Neuronal stem cell (in vitro differentiated cells): ENCODE measurements at regions not wholly inside any gene's neighbourhood (a gene's known extent, or its start where the extent isn't known, plus 50 kb on each side); places are given as distances from the start of the nearest gene placed in this dataset.

ENCODE experiments used
- DNase-seq: peaks from one replicate; pipeline ENCODE4 v3.0.0-alpha.2; 2013; ENCODE audit warnings: low spot score
- H2AFZ ChIP-seq: one replicate; pipeline ENCODE4 v1.6.1; 2013; ENCODE audit warnings: mild to moderate bottlenecking, low read length, inconsistent platforms
- H2AK5ac ChIP-seq: 2 replicates; pipeline ENCODE4 v1.6.1; 2013; ENCODE audit warnings: low read depth, mild to moderate bottlenecking, inconsistent platforms, low read length, moderate library complexity, mixed read lengths
- H2BK120ac ChIP-seq: 2 replicates; pipeline ENCODE4 v1.6.1; 2013; ENCODE audit warnings: low read depth, mild to moderate bottlenecking, inconsistent platforms, low read length, moderate library complexity, mixed read lengths
- H2BK12ac ChIP-seq: one replicate; pipeline ENCODE4 v1.6.1; 2013; ENCODE audit warnings: low read length, inconsistent platforms
- H2BK15ac ChIP-seq: 2 replicates; pipeline ENCODE4 v1.6.1; 2013; ENCODE audit warnings: mild to moderate bottlenecking, low read length, inconsistent platforms, mixed read lengths
- H2BK5ac ChIP-seq: one replicate; pipeline ENCODE4 v1.6.1; 2013; ENCODE audit warnings: inconsistent platforms, mild to moderate bottlenecking, low read length, moderate library complexity
- H3K14ac ChIP-seq: one replicate; pipeline ENCODE4 v1.6.1; 2013; ENCODE audit warnings: low read length, inconsistent platforms
- H3K18ac ChIP-seq: 2 replicates; pipeline ENCODE4 v1.6.1; 2013; ENCODE audit warnings: low read length, inconsistent platforms
- H3K23ac ChIP-seq: 2 replicates; pipeline ENCODE4 v1.6.1; 2013; ENCODE audit warnings: low read depth, mild to moderate bottlenecking, mixed read lengths, low read length, inconsistent platforms; ENCODE audit not compliant: poor library complexity
- H3K27ac ChIP-seq: replicated peaks from 3 replicates; pipeline ENCODE4 v1.5.1; 2013; ENCODE audit warnings: low read length, inconsistent platforms
- H3K27me3 ChIP-seq, 3 experiments: 2 replicates each; pipeline ENCODE4 v1.6.1; 2013; ENCODE audit warnings: low read length in 3 of 3, mild to moderate bottlenecking in 2 of 3, inconsistent platforms in 1 of 3, low read depth in 1 of 3, mixed read lengths in 1 of 3, moderate library complexity in 1 of 3; ENCODE audit not compliant: control insufficient read depth in 3 of 3, insufficient read depth in 3 of 3
- H3K36me3 ChIP-seq, 2 donors: replicated peaks in 1 of 2; 2 replicates each; pipeline ENCODE4 v1.6.1; 2013; ENCODE audit warnings: low read length in 2 of 2; ENCODE audit not compliant: control insufficient read depth in 2 of 2, insufficient read depth in 2 of 2
- H3K4ac ChIP-seq: 2 replicates; pipeline ENCODE4 v1.6.1; 2013; ENCODE audit warnings: inconsistent platforms, mild to moderate bottlenecking, low read length, moderate library complexity
- H3K4me1 ChIP-seq, 2 donors: 1 replicate in 1 of 2; 2 replicates in 1 of 2; pipeline ENCODE4 v1.6.1; 2013; ENCODE audit warnings: low read length in 2 of 2, low read depth in 1 of 2; ENCODE audit not compliant: control insufficient read depth in 2 of 2, insufficient read depth in 1 of 2
- H3K4me2 ChIP-seq: one replicate; pipeline ENCODE4 v1.6.1; 2013; ENCODE audit warnings: mild to moderate bottlenecking, low read length, inconsistent platforms; ENCODE audit not compliant: insufficient read depth, poor library complexity, severe bottlenecking
- H3K4me3 ChIP-seq, 2 donors: 2 replicates each; pipeline ENCODE4 v1.5.1; 2013; ENCODE audit warnings: low read length in 2 of 2, mild to moderate bottlenecking in 2 of 2, inconsistent platforms in 1 of 2, moderate library complexity in 1 of 2
- H3K79me1 ChIP-seq: one replicate; pipeline ENCODE4 v1.6.1; 2013; ENCODE audit warnings: low read depth, mild to moderate bottlenecking, inconsistent platforms, low read length, moderate library complexity
- H3K9ac ChIP-seq: one replicate; pipeline ENCODE4 v1.6.1; 2013; ENCODE audit warnings: mild to moderate bottlenecking, low read depth, low read length, inconsistent platforms; ENCODE audit not compliant: poor library complexity
- H3K9me3 ChIP-seq, 2 donors: replicated peaks in 1 of 2; 2 replicates each; pipeline versions ENCODE3 to v1.6.1; 2013; ENCODE audit warnings: low read length in 2 of 2, mild to moderate bottlenecking in 2 of 2, inconsistent platforms in 1 of 2, low read depth in 1 of 2, mixed read lengths in 1 of 2, moderate library complexity in 1 of 2; ENCODE audit not compliant: control insufficient read depth in 2 of 2, insufficient read depth in 1 of 2
- H4K8ac ChIP-seq: one replicate; pipeline ENCODE4 v1.6.1; 2013; ENCODE audit warnings: low read depth, mild to moderate bottlenecking, inconsistent platforms, low read length, moderate library complexity
- H4K91ac ChIP-seq: one replicate; pipeline ENCODE4 v1.6.1; 2013; ENCODE audit warnings: low read length, low read depth, mild to moderate bottlenecking, inconsistent platforms; ENCODE audit not compliant: poor library complexity
- WGBS, 2 donors: extraction: QIAGEN DNeasy Blood & Tissue Kit; methylation state at CpG; one replicate each; pipeline ENCODE4 v1.1.7; 2013; ENCODE audit warnings: missing lambda C conversion rate in 2 of 2, mixed read lengths in 1 of 2; ENCODE audit not compliant: insufficient read length in 2 of 2, insufficient replicate concordance in 1 of 2; ENCODE audit errors: extremely low coverage in 2 of 2; 5-methylcytosine and 5-hydroxymethylcytosine counted together

- H2AFZ ChIP-seq: peak overlapping the region; percentile 9
- H3K4ac ChIP-seq: no peak overlapping the region
- H2BK12ac ChIP-seq: no peak overlapping the region
- WGBS, 2 donors: no CpG with 5 or more reads among the region's 5 CpGs
- no peaks in the 10 kb centered on the region for H3K79me1 ChIP-seq
- H4K8ac ChIP-seq: no peak overlapping the region
- no peak overlapping the region for H4K91ac ChIP-seq
- DNase-seq: no peak
- H3K27me3 ChIP-seq: no peaks in the 10 kb centered on the region
- no peak overlapping the region for H2BK15ac ChIP-seq
- H3K4me1 ChIP-seq: no peaks in the 10 kb centered on the region
- H3K4me2 ChIP-seq: no peak overlapping the region
- no peak overlapping the region for H2BK5ac ChIP-seq
- no peak overlapping the region for H3K4me3 ChIP-seq
- H3K23ac ChIP-seq: no peak overlapping the region
- no peak overlapping the region for H2BK120ac ChIP-seq
- no peak overlapping the region for H3K27ac ChIP-seq
- H3K9me3 ChIP-seq: peaks cover 0 to 5% of the 10 kb centered on the region in 2 donors
- H3K36me3 ChIP-seq: no peaks in the 10 kb centered on the region
- no peak overlapping the region for H3K18ac ChIP-seq
- no peak overlapping the region for H3K9ac ChIP-seq
- H3K14ac ChIP-seq: no peak overlapping the region
- no peak overlapping the region for H2AK5ac ChIP-seq
Measured at GRCh38 chr6:22965889-22966288, 396.5 kb downstream of the HDGFL1 start.

GRCh38 chr6:22966691-22967422 lies 397.5 kb downstream of the HDGFL1 start:
- no peaks in the 10 kb centered on the region for H3K27me3 ChIP-seq
- H2BK5ac ChIP-seq: no peak overlapping the region
- H3K23ac ChIP-seq: no peak overlapping the region
- no peak overlapping the region for H3K18ac ChIP-seq
- no peaks in the 10 kb centered on the region for H3K4me1 ChIP-seq
- no peak overlapping the region for H2BK120ac ChIP-seq
- DNase-seq: no peak
- no peak overlapping the region for H4K8ac ChIP-seq
- no peak overlapping the region for H2AFZ ChIP-seq
- H3K4ac ChIP-seq: no peak overlapping the region
- no peak overlapping the region for H3K27ac ChIP-seq
- no peak overlapping the region for H2AK5ac ChIP-seq
- H3K79me1 ChIP-seq: no peaks in the 10 kb centered on the region
- H3K14ac ChIP-seq: no peak overlapping the region
- H2BK12ac ChIP-seq: no peak overlapping the region
- H4K91ac ChIP-seq: no peak overlapping the region
- H3K36me3 ChIP-seq: no peaks in the 10 kb centered on the region
- no peak overlapping the region for H3K9ac ChIP-seq
- no peak overlapping the region for H3K4me3 ChIP-seq
- H3K9me3 ChIP-seq: peaks cover 0 to 5% of the 10 kb centered on the region in 2 donors
- no CpG with 5 or more reads among the region's 3 CpGs for WGBS, 2 donors
- H2BK15ac ChIP-seq: no peak overlapping the region
- no peak overlapping the region for H3K4me2 ChIP-seq

- H3K27ac ChIP-seq: no peak overlapping the region
- H3K27me3 ChIP-seq: no peaks in the 10 kb centered on the region
- H2BK15ac ChIP-seq: no peak overlapping the region
- no peak overlapping the region for H2BK120ac ChIP-seq
- no peaks in the 10 kb centered on the region for H3K4me1 ChIP-seq
- H3K18ac ChIP-seq: no peak overlapping the region
- no peak overlapping the region for H3K4me3 ChIP-seq
- WGBS, 2 donors: no CpG with 5 or more reads among the region's 1 CpG
- H2BK12ac ChIP-seq: no peak overlapping the region
- no peak overlapping the region for H3K9ac ChIP-seq
- no peak overlapping the region for H3K4me2 ChIP-seq
- H3K9me3 ChIP-seq: peaks cover 0 to 5% of the 10 kb centered on the region in 2 donors
- no peak overlapping the region for H3K14ac ChIP-seq
- H2AFZ ChIP-seq: no peak overlapping the region
- no peaks in the 10 kb centered on the region for H3K36me3 ChIP-seq
- no peaks in the 10 kb centered on the region for H3K79me1 ChIP-seq
- no peak overlapping the region for H2BK5ac ChIP-seq
- H2AK5ac ChIP-seq: no peak overlapping the region
- H4K91ac ChIP-seq: no peak overlapping the region
- H4K8ac ChIP-seq: no peak overlapping the region
- DNase-seq: no peak
- H3K4ac ChIP-seq: no peak overlapping the region
- H3K23ac ChIP-seq: no peak overlapping the region
Measured at GRCh38 chr6:22970004-22970403, 400.6 kb downstream of the HDGFL1 start.

GRCh38 chr6:22972771-22973170 lies 403.4 kb downstream of the HDGFL1 start:
- Histone ChIP-seq H3K23ac (no peak overlapping the region), H4K8ac (no peak overlapping the region), H3K79me1 (no peaks in the 10 kb centered on the region), H3K9me3 (peaks cover 0 to 5% of the 10 kb centered on the region in 2 donors), H3K9ac (no peak overlapping the region), H4K91ac (no peak overlapping the region), H3K4me3 (no peak overlapping the region), H3K4ac (no peak overlapping the region), H2BK15ac (no peak overlapping the region), H3K4me2 (no peak overlapping the region), H3K36me3 (no peaks in the 10 kb centered on the region), H2BK120ac (no peak overlapping the region), H3K27me3 (no peaks in the 10 kb centered on the region), H3K27ac (no peak overlapping the region), H2AK5ac (no peak overlapping the region), H2BK12ac (no peak overlapping the region), H2AFZ (no peak overlapping the region), H3K14ac (no peak overlapping the region), H3K4me1 (no peaks in the 10 kb centered on the region), H2BK5ac (no peak overlapping the region), H3K18ac (no peak overlapping the region)
- DNase-seq: no peak
- WGBS, 2 donors: no CpG with 5 or more reads among the region's 3 CpGs
